GM23338 (cell line): ENCODE measurements at regions not wholly inside any gene's neighbourhood (a gene's known extent, or its start where the extent isn't known, plus 50 kb on each side); places are given as distances from the start of the nearest gene placed in this dataset.

Experiments
- ATAC-seq: fragments of 200-7000 bp; cut with Tn5 transposase; 3 replicates; pipeline ENCODE4 v1.9.1; 2020
- DNase-seq: peaks from one replicate; pipeline ENCODE4 v3.0.0-alpha.2; 2015; ENCODE audit warnings: low spot score
- H2AFZ ChIP-seq: fragments of 200-600 bp; sonication (generic); 2 replicates; pipeline ENCODE4 v1.8.0; 2016; ENCODE audit warnings: antibody characterized with exemption, mild to moderate bottlenecking, moderate library complexity
- H3F3A ChIP-seq: fragments of 200-600 bp; sonication (generic); replicated peaks from 2 replicates; pipeline ENCODE4 v1.8.0; 2017; ENCODE audit warnings: antibody characterized with exemption, mixed run types, low read depth
- H3K27ac ChIP-seq: fragments of 200-600 bp; sonication (generic); 2 replicates; pipeline ENCODE4 v1.6.1; 2016; ENCODE audit warnings: low read depth
- H3K27me3 ChIP-seq: fragments of 200-600 bp; sonication (generic); 2 replicates; pipeline ENCODE4 v1.8.0; 2016; ENCODE audit warnings: mild to moderate bottlenecking, mixed run types, moderate library complexity; ENCODE audit not compliant: insufficient read depth
- H3K36me3 ChIP-seq: fragments of 200-600 bp; sonication (generic); 2 replicates; pipeline ENCODE4 v1.8.0; 2016; ENCODE audit warnings: mild to moderate bottlenecking; ENCODE audit not compliant: insufficient read depth
- H3K4me1 ChIP-seq: fragments of 200-600 bp; sonication (generic); 2 replicates; pipeline ENCODE4 v1.8.0; 2016; ENCODE audit warnings: mild to moderate bottlenecking, moderate library complexity; ENCODE audit not compliant: insufficient read depth
- H3K4me2 ChIP-seq: fragments of 200-600 bp; sonication (generic); 2 replicates; pipeline ENCODE4 v1.7.1; 2017; ENCODE audit warnings: mixed run types
- H3K4me3 ChIP-seq: fragments of 200-600 bp; sonication (generic); 2 replicates; pipeline ENCODE4 v1.6.1; 2016; ENCODE audit warnings: mixed run types
- H3K79me2 ChIP-seq: fragments of 200-600 bp; sonication (generic); replicated peaks from 2 replicates; pipeline ENCODE4 v1.8.0; 2017; ENCODE audit warnings: mild to moderate bottlenecking; ENCODE audit not compliant: insufficient read depth
- H3K9me2 ChIP-seq: fragments of 200-600 bp; sonication (generic); 2 replicates; pipeline ENCODE4 v1.8.0; 2017; ENCODE audit not compliant: insufficient read depth
- H4K20me1 ChIP-seq: fragments of 200-600 bp; sonication (generic); replicated peaks from 2 replicates; pipeline ENCODE4 v1.8.0; 2017; ENCODE audit warnings: mild to moderate bottlenecking; ENCODE audit not compliant: insufficient read depth
- H3K27ac Mint-ChIP-seq: 2 replicates; pipeline ENCODE4 v1.8.0; 2020; ENCODE audit warnings: inconsistent platforms, mild to moderate bottlenecking, moderate library complexity, mixed read lengths
- H3K27me3 Mint-ChIP-seq: 3 replicates; pipeline ENCODE4 v1.8.0; 2022; ENCODE audit warnings: low read depth, mild to moderate bottlenecking, moderate library complexity, mixed read lengths, inconsistent platforms; ENCODE audit not compliant: insufficient read depth, poor library complexity
- H3K36me3 Mint-ChIP-seq: 3 replicates; pipeline ENCODE4 v1.8.0; 2021; ENCODE audit warnings: low read depth, mild to moderate bottlenecking, inconsistent platforms, moderate library complexity, mixed read lengths
- H3K4me1 Mint-ChIP-seq: 3 replicates; pipeline ENCODE4 v1.8.0; 2020; ENCODE audit warnings: mild to moderate bottlenecking, inconsistent platforms, mixed read lengths
- H3K4me3 Mint-ChIP-seq: 3 replicates; pipeline ENCODE4 v1.8.0; 2021; ENCODE audit warnings: moderate library complexity, mild to moderate bottlenecking, inconsistent platforms, mixed read lengths
- H3K9me3 Mint-ChIP-seq: 3 replicates; pipeline ENCODE4 v1.8.0; 2020; ENCODE audit warnings: moderate library complexity, mild to moderate bottlenecking, inconsistent platforms, mixed read lengths
- CREB1 ChIP-seq: fragments of 250-450 bp; sonication (Bioruptor Pico); IDR thresholded peaks from 2 replicates; pipeline ENCODE4 v1.5.0; 2020; ENCODE audit warnings: low read depth, mild to moderate bottlenecking, moderate library complexity
- CTCF ChIP-seq, 2 experiments: fragments of 200-600 bp in 1 of 2; sonication (generic) in 1 of 2; conservative IDR thresholded peaks; 2 replicates each; pipeline versions ENCODE4 v1.5.1 to v1.6.1; 2016 to 2017; ENCODE audit warnings: antibody characterized with exemption in 2 of 2, low read depth in 2 of 2, mild to moderate bottlenecking in 2 of 2, moderate library complexity in 1 of 2
- ETS1 ChIP-seq: IDR thresholded peaks from 2 replicates; pipeline ENCODE4 v1.6.1; 2016; ENCODE audit warnings: antibody characterized with exemption
- EZH2 ChIP-seq: fragments of 200-600 bp; sonication (generic); IDR thresholded peaks from one replicate; pipeline ENCODE4 v1.8.0; 2017; ENCODE audit warnings: antibody characterized with exemption, mild to moderate bottlenecking, low read depth; ENCODE audit not compliant: unreplicated experiment
- EZH2phosphoT487 ChIP-seq: fragments of 200-600 bp; sonication (generic); IDR thresholded peaks from one replicate; pipeline ENCODE4 v1.8.1; 2018; ENCODE audit warnings: antibody characterized with exemption; ENCODE audit not compliant: unreplicated experiment
- JUNB ChIP-seq: IDR thresholded peaks from one replicate; pipeline ENCODE4 v1.6.1; 2016; ENCODE audit warnings: antibody characterized with exemption; ENCODE audit not compliant: unreplicated experiment
- NANOG ChIP-seq: IDR thresholded peaks from 2 replicates; pipeline ENCODE4 v1.6.1; 2016; ENCODE audit warnings: antibody characterized with exemption, borderline replicate concordance
- POLR2AphosphoS5 ChIP-seq: IDR thresholded peaks from 2 replicates; pipeline ENCODE4 v1.6.1; 2016; ENCODE audit warnings: antibody characterized with exemption, low read depth
- REST ChIP-seq: IDR thresholded peaks from one replicate; pipeline ENCODE4 v1.6.1; 2018; ENCODE audit warnings: antibody characterized with exemption; ENCODE audit not compliant: unreplicated experiment
- STAT1 ChIP-seq: IDR thresholded peaks from one replicate; pipeline ENCODE4 v1.6.1; 2016; ENCODE audit warnings: antibody characterized with exemption; ENCODE audit not compliant: unreplicated experiment
- ZNF114 ChIP-seq: fragments of 250-450 bp; sonication (Bioruptor Pico); IDR thresholded peaks from 2 replicates; pipeline ENCODE4 v1.5.0; 2020; ENCODE audit warnings: mild to moderate bottlenecking, moderate library complexity
- ZNF331 ChIP-seq: fragments of 250-450 bp; sonication (Bioruptor Pico); IDR thresholded peaks from 2 replicates; pipeline ENCODE4 v1.5.0; 2020; ENCODE audit warnings: low read depth, mild to moderate bottlenecking, moderate library complexity
- ZNF462 ChIP-seq: fragments of 250-450 bp; sonication (Bioruptor Pico); IDR thresholded peaks from 2 replicates; pipeline ENCODE4 v1.5.0; 2020; ENCODE audit warnings: mild to moderate bottlenecking, moderate library complexity

GRCh38 chr2:61710711-61711110 is 143.1 kb downstream of the FAM161A start:
- Mint-ChIP-seq H3K4me3 (no peak overlapping the region), H3K4me1 (no peaks in the 10 kb centered on the region), H3K36me3 (no peaks in the 10 kb centered on the region), H3K9me3 (no peaks in the 10 kb centered on the region), H3K27ac (no peak overlapping the region), H3K27me3 (peaks cover 3% of the 10 kb centered on the region)
- DNase-seq (no peak), ATAC-seq (no peak)
- Histone ChIP-seq H3K27ac (no peak overlapping the region), H3K4me2 (no peak overlapping the region), H3K27me3 (no peaks in the 10 kb centered on the region), H2AFZ (peak overlapping the region; percentile 47; the same call in 1 of the 2 replicates), H3K4me1 (no peaks in the 10 kb centered on the region), H3K36me3 (no peaks in the 10 kb centered on the region), H3K4me3 (no peak overlapping the region), H3K9me2 (no peaks in the 10 kb centered on the region), H3K79me2 (no peaks in the 10 kb centered on the region), H3F3A (no peaks in the 10 kb centered on the region), H4K20me1 (no peaks in the 10 kb centered on the region)
- TF ChIP-seq CREB1: no peak
- TF ChIP-seq ZNF331 (CRISPR knock-in tag): no peak
- no peak for TF ChIP-seq ETS1
- TF ChIP-seq JUNB: no peak
- no peak for TF ChIP-seq POLR2AphosphoS5
- no peak for TF ChIP-seq CTCF (conservative IDR thresholded peaks at IDR 0.05; ENCODE audit: low read depth in 2 of 2)
- no peak for TF ChIP-seq REST
- no peak for TF ChIP-seq ZNF462
- no peak for TF ChIP-seq STAT1
- TF ChIP-seq EZH2: no peak
- no peak for TF ChIP-seq ZNF114 (CRISPR knock-in tag)
- TF ChIP-seq EZH2phosphoT487: no peak
- TF ChIP-seq NANOG: no peak
